HG03565 (cell line): ENCODE measurements at regions not wholly inside any gene's neighbourhood (a gene's known extent, or its start where the extent isn't known, plus 50 kb on each side); places are given as distances from the start of the nearest gene placed in this dataset.
"Not testable (repeated sequence)": the region's sequence is repeated elsewhere in the genome, so short reads cannot be mapped to it uniquely, and the experiment has no call there.

Experiments
- ATAC-seq: cut with Tn5 transposase; IDR thresholded peaks from one replicate; pipeline ENCODE4 v1.9.1; 2021; ENCODE audit warnings: mild to moderate bottlenecking, moderate library complexity; ENCODE audit not compliant: unreplicated experiment

- ATAC-seq = peak; percentile 88
Measured at GRCh38 chrX:118212817-118213183, 96.2 kb upstream of the KLHL13 start.

GRCh38 chrX:118215346-118215745, 98.7 kb upstream of the KLHL13 start:
- ATAC-seq = no peak

- ATAC-seq = no peak
Measured at GRCh38 chrX:118216087-118216486, 99.5 kb upstream of the KLHL13 start.

- ATAC-seq = no peak
Measured at GRCh38 chrX:118216509-118216908, 99.9 kb upstream of the KLHL13 start.

GRCh38 chrX:118218079-118218478, 101.5 kb upstream of the KLHL13 start:
- ATAC-seq = no peak

- ATAC-seq = no peak
Measured at GRCh38 chrX:118218940-118219339, 102.3 kb upstream of the KLHL13 start.

GRCh38 chrX:118219866-118220265, 103.3 kb upstream of the KLHL13 start:
- no peak for ATAC-seq

GRCh38 chrX:118220509-118220908, 103.9 kb upstream of the KLHL13 start:
- ATAC-seq = no peak

- no peak for ATAC-seq
Measured at GRCh38 chrX:118221270-118221669, 104.7 kb upstream of the KLHL13 start.

GRCh38 chrX:118221733-118222132, 105.1 kb upstream of the KLHL13 start:
- no peak for ATAC-seq

GRCh38 chrX:118222421-118222820, 105.8 kb upstream of the KLHL13 start:
- no peak for ATAC-seq

GRCh38 chrX:118225711-118226428, 109.3 kb upstream of the KLHL13 start:
- peak; percentile 74 for ATAC-seq

GRCh38 chrX:118228041-118228440, 111.4 kb upstream of the KLHL13 start:
- no peak for ATAC-seq

GRCh38 chrX:118228456-118228855, 111.8 kb upstream of the KLHL13 start:
- no peak for ATAC-seq

- no peak for ATAC-seq
Measured at GRCh38 chrX:118231464-118231863, 114.4 kb upstream of the WDR44 start.

GRCh38 chrX:118239178-118239870, 106.6 kb upstream of the WDR44 start:
- ATAC-seq = no peak

GRCh38 chrX:118239913-118240698, 105.8 kb upstream of the WDR44 start:
- ATAC-seq = no peak

- ATAC-seq = not testable (repeated sequence)
Measured at GRCh38 chrX:118246961-118247360, 98.9 kb upstream of the WDR44 start.

GRCh38 chrX:118249146-118249545, 96.8 kb upstream of the WDR44 start:
- ATAC-seq = no peak

GRCh38 chrX:118250445-118250844, 95.5 kb upstream of the WDR44 start:
- ATAC-seq = no peak

- no peak for ATAC-seq
Measured at GRCh38 chrX:118251271-118251670, 94.6 kb upstream of the WDR44 start.

GRCh38 chrX:118252967-118253366, 92.9 kb upstream of the WDR44 start:
- ATAC-seq = no peak
